GM12878 (cell line): ENCODE measurements at regions not wholly inside any gene's neighbourhood (a gene's known extent, or its start where the extent isn't known, plus 50 kb on each side); places are given as distances from the start of the nearest gene placed in this dataset.

Experiments used
- ATAC-seq: fragments of 200-7000 bp; cut with Tn5 transposase; 3 replicates; pipeline ENCODE4 v1.9.1; 2020; ENCODE audit warnings: mild to moderate bottlenecking, moderate library complexity
- BruUV-seq: library from RNA; stranded (reverse); fragments of 400-500 nt; replicated peaks from 2 replicates; lab custom pipeline; 2021; lab: Mats Ljungman, UMichigan
- CTCF ChIA-PET: fragments of 300-600 bp; sonication (Branson Sonifier 250); formaldehyde crosslinking; extraction: SDS; loops from one replicate; lab custom pipeline; 2021; ENCODE audit warnings: inconsistent platforms; lab: Yijun Ruan, JAX
- POLR2A ChIA-PET: fragments of 350-600 bp; formaldehyde crosslinking; extraction: SDS; loops from one replicate; lab custom pipeline; 2021; ENCODE audit warnings: inconsistent platforms; lab: Charles Lee
- RAD21 ChIA-PET: fragments of 300-600 bp; sonication (Branson Sonifier 250); formaldehyde crosslinking; loops from one replicate; lab custom pipeline; 2023; ENCODE audit warnings: antibody characterized with exemption; ENCODE audit not compliant: unreplicated experiment; lab: Charles Lee
- SMC1A ChIA-PET: fragments of 300-600 bp; sonication (Branson Sonifier 250); formaldehyde crosslinking; loops from one replicate; lab custom pipeline; 2023; ENCODE audit not compliant: unreplicated experiment, uncharacterized antibody; lab: Charles Lee
- DNase-seq: peaks from one replicate; pipeline ENCODE4 v3.0.0-alpha.2; 2011; ENCODE audit warnings: low read depth, low spot score
- FAIRE-seq: peaks from 3 replicates; lab custom pipeline; 2011; peaks lifted over from hg19 to GRCh38; lab: Jason Lieb, UNC
- H2AFZ ChIP-seq: 2 replicates; pipeline ENCODE4 v1.6.0; 2011; ENCODE audit warnings: low read depth, low read length, control low read depth; ENCODE audit not compliant: control insufficient read depth
- H3K27ac ChIP-seq: 2 replicates; pipeline ENCODE4 v1.5.1; 2011; ENCODE audit warnings: control low read depth; ENCODE audit not compliant: control insufficient read depth, insufficient read depth
- H3K27me3 ChIP-seq, 2 experiments: replicated peaks in 1 of 2; 2 replicates each; pipeline versions ENCODE4 v1.6.0 to v1.6.1; 2011; ENCODE audit warnings: low read length in 1 of 2; ENCODE audit not compliant: control insufficient read depth in 2 of 2, insufficient read depth in 2 of 2
- H3K36me3 ChIP-seq, 2 experiments: 2 replicates each; pipeline ENCODE4 v1.5.1; 2011; ENCODE audit warnings: low read length in 1 of 2; ENCODE audit not compliant: control insufficient read depth in 2 of 2, insufficient read depth in 2 of 2
- H3K4me1 ChIP-seq: 2 replicates; pipeline ENCODE4 v1.6.1; 2011; ENCODE audit warnings: mild to moderate bottlenecking, low read length, moderate library complexity, mixed read lengths; ENCODE audit not compliant: control insufficient read depth, insufficient read depth
- H3K4me2 ChIP-seq: 2 replicates; pipeline ENCODE4 v1.6.0; 2011; ENCODE audit warnings: control low read depth; ENCODE audit not compliant: control insufficient read depth, insufficient read depth
- H3K4me3 ChIP-seq: fragments of 200-600 bp; sonication (generic); 2 replicates; pipeline ENCODE4 v1.5.1; 2016
- H3K79me2 ChIP-seq: 2 replicates; pipeline ENCODE4 v1.6.0; 2011; ENCODE audit warnings: low read length; ENCODE audit not compliant: control insufficient read depth, insufficient read depth
- H3K9ac ChIP-seq: 2 replicates; pipeline ENCODE4 v1.8.0; 2011; ENCODE audit warnings: low read length, control low read depth, mixed read lengths; ENCODE audit not compliant: control insufficient read depth, insufficient read depth
- H3K9me3 ChIP-seq: replicated peaks from 3 replicates; pipeline ENCODE4 v1.5.1; 2011; ENCODE audit warnings: mild to moderate bottlenecking, low read length; ENCODE audit not compliant: control insufficient read depth, insufficient read depth
- H4K20me1 ChIP-seq: 2 replicates; pipeline ENCODE4 v1.6.0; 2011; ENCODE audit not compliant: control insufficient read depth, insufficient read depth
- ASH2L ChIP-seq: fragments of 300-600, 200-600 bp; sonication (generic); IDR thresholded peaks from 2 replicates; pipeline ENCODE4 v1.6.1; 2017; ENCODE audit warnings: low read depth, mild to moderate bottlenecking, borderline replicate concordance
- CHD4 ChIP-seq: fragments of 200-600 bp; sonication (generic); IDR thresholded peaks from 2 replicates; pipeline ENCODE4 v1.6.1; 2016; ENCODE audit warnings: mild to moderate bottlenecking
- E2F8 ChIP-seq: fragments of 450-650 bp; IDR thresholded peaks from 2 replicates; pipeline ENCODE4 v1.6.1; 2018; ENCODE audit warnings: mild to moderate bottlenecking, low read depth, moderate library complexity; ENCODE audit not compliant: partially characterized antibody
- EZH2 ChIP-seq: IDR thresholded peaks from 2 replicates; pipeline ENCODE4 v1.6.1; 2012; ENCODE audit warnings: low read depth, mild to moderate bottlenecking, control low read depth, inconsistent platforms, low read length, borderline replicate concordance; ENCODE audit not compliant: control insufficient read depth
- NFYA ChIP-seq: IDR thresholded peaks from 2 replicates; pipeline ENCODE4 v1.6.1; 2011; ENCODE audit warnings: low read depth, mild to moderate bottlenecking, low read length, improper control_type of control experiment, borderline replicate concordance
- REST ChIP-seq: IDR thresholded peaks from 2 replicates; pipeline ENCODE4 v1.6.1; 2012; ENCODE audit warnings: mild to moderate bottlenecking, low read depth, low read length
- SIN3A ChIP-seq: IDR thresholded peaks from 2 replicates; pipeline ENCODE4 v1.6.1; 2012; ENCODE audit warnings: low read depth, low read length, improper control_type of control experiment
- SKIL ChIP-seq: fragments of 450-650 bp; IDR thresholded peaks from 2 replicates; pipeline ENCODE4 v1.6.1; 2017; ENCODE audit warnings: mild to moderate bottlenecking, low read depth, inconsistent platforms; ENCODE audit not compliant: poor library complexity, severe bottlenecking
- STAT1 ChIP-seq: fragments of 450-650 bp; conservative IDR thresholded peaks from 2 replicates; pipeline ENCODE4 v1.6.1; 2014; ENCODE audit warnings: antibody characterized with exemption, mild to moderate bottlenecking
- USF2 ChIP-seq: IDR thresholded peaks from 2 replicates; pipeline ENCODE4 v1.6.1; 2011; ENCODE audit warnings: low read depth, low read length, improper control_type of control experiment, borderline replicate concordance
- ZBTB33 ChIP-seq: fragments of 450-650 bp; IDR thresholded peaks from 2 replicates; pipeline ENCODE4 v1.6.1; 2017; ENCODE audit warnings: mild to moderate bottlenecking
- ZZZ3 ChIP-seq: IDR thresholded peaks from 2 replicates; pipeline ENCODE4 v1.6.1; 2011; ENCODE audit warnings: low read depth; ENCODE audit not compliant: control insufficient read depth, insufficient read length
- WGBS: methylation state at CpG from one replicate; pipeline ENCODE4 v1.1.6; 2016; ENCODE audit warnings: low lambda C conversion rate; ENCODE audit not compliant: insufficient replicate concordance, insufficient coverage; ENCODE audit errors: missing lambda C conversion rate; 5-methylcytosine and 5-hydroxymethylcytosine counted together
- in situ Hi-C: fragments of 300-500 bp; cut with MboI; formaldehyde crosslinking; loops from 9 replicates; pipeline ENCODE4 v1.14.3; 2018; ENCODE audit warnings: mixed read lengths
- intact Hi-C: fragments of 100-400 bp; cut with micrococcal nuclease; formaldehyde crosslinking; loops from one replicate; pipeline ENCODE4 v1.14.2; 2022; ENCODE audit not compliant: unreplicated experiment

GRCh38 chr2:48865704-48866103, 110.2 kb upstream of the LHCGR start:
- no peaks in the 10 kb centered on the region for H3K9me3 ChIP-seq
- in situ Hi-C loops (no loop called here), intact Hi-C loops (no loop called here)
- no peaks in the 10 kb centered on the region for H3K27me3 ChIP-seq
- WGBS, result 3% methylated on average over 2 of the region's 2 CpGs
- no peak overlapping the region for H3K4me3 ChIP-seq
- ChIA-PET POLR2A (no interaction called here), SMC1A (no interaction called here), CTCF (no interaction called here), RAD21 (no interaction called here)
- no peak overlapping the region for H3K4me2 ChIP-seq
- FAIRE-seq (no peak), DNase-seq (no peak), ATAC-seq (no peak)
- H3K79me2 ChIP-seq, result no peaks in the 10 kb centered on the region
- no peak overlapping the region for H3K27ac ChIP-seq
- no peak overlapping the region for H2AFZ ChIP-seq
- H4K20me1 ChIP-seq, result no peaks in the 10 kb centered on the region
- no peak overlapping the region for H3K9ac ChIP-seq
- no peaks in the 10 kb centered on the region for H3K36me3 ChIP-seq
- H3K4me1 ChIP-seq, result no peaks in the 10 kb centered on the region
- no TSS peak for BruUV-seq
- TF ChIP-seq ASH2L, result no peak
- TF ChIP-seq ZBTB33, result no peak
- TF ChIP-seq SIN3A, result no peak
- no peak for TF ChIP-seq STAT1
- TF ChIP-seq ZZZ3, result no peak
- no peak for TF ChIP-seq EZH2
- TF ChIP-seq USF2, result no peak
- no peak for TF ChIP-seq CHD4
- TF ChIP-seq NFYA, result no peak
- TF ChIP-seq E2F8, result no peak
- TF ChIP-seq SKIL, result no peak
- no peak for TF ChIP-seq REST
